HEK293T (cell line): ENCODE measurements at regions not wholly inside any gene's neighbourhood (a gene's known extent, or its start where the extent isn't known, plus 50 kb on each side); places are given as distances from the start of the nearest gene placed in this dataset.

Source experiments
- BHLHE40 ChIP-seq: fragments of 450-650 bp; IDR thresholded peaks from 2 replicates; pipeline ENCODE4 v1.6.1; 2016; ENCODE audit warnings: mild to moderate bottlenecking, moderate library complexity, borderline replicate concordance
- ELF4 ChIP-seq: fragments of 450-650 bp; IDR thresholded peaks from 2 replicates; pipeline ENCODE4 v1.6.1; 2017; ENCODE audit warnings: antibody characterized with exemption
- FOXK2 ChIP-seq: fragments of 450-650 bp; IDR thresholded peaks from 2 replicates; pipeline ENCODE4 v1.6.1; 2016; ENCODE audit warnings: mild to moderate bottlenecking
- ZNF384 ChIP-seq: fragments of 450-650 bp; IDR thresholded peaks from 2 replicates; pipeline ENCODE4 v1.6.1; 2016

DNA sequence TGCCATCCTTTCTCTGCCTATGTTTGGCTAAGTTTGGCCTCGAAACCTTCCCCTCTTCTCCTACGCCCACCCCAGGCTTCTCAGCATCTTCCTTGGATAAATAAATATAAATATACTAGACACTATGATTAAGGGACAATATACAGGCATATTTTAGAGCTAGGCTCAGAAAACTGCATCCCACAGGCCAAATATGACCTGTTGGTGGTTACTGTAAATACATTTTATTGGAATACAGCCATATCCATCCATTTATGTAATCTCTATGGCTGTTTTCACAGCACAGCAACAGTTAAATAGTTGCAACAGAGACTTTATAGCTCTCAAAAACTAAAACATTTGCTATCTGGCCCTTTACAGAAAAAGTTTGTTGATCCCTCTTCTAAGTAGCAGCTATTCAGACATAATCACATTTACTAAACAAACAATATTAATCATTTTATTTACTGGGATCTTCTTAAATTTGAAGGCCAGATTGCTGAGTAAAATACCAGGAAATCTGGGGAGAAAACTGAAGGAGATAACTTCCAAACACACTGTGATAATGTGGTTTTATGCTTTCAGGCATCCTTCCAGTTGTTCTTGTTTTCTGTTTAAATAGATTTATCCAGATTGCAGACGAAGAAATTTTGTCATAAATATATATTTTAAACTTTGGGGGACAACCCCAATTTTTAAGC, 269.7 kb upstream of the THRB start:
- TF ChIP-seq ELF4, result no peak
- TF ChIP-seq BHLHE40, result no peak
- TF ChIP-seq FOXK2, result no peak
- TF ChIP-seq ZNF384, result no peak
